OCI-LY3 (cell line): ENCODE measurements at regions not wholly inside any gene's neighbourhood (a gene's known extent, or its start where the extent isn't known, plus 50 kb on each side); places are given as distances from the start of the nearest gene placed in this dataset.

ENCODE experiments used
- CTCF ChIP-seq: fragments of 200-600, 300-600 bp; sonication (generic); IDR thresholded peaks from 2 replicates; pipeline ENCODE4 v1.5.1; 2014; ENCODE audit warnings: antibody characterized with exemption, low read length, low read depth
- EZH2phosphoT487 ChIP-seq: fragments of 200-600 bp; shearing (Covaris generic); IDR thresholded peaks from 2 replicates; pipeline ENCODE4 v1.6.1; 2018; ENCODE audit warnings: antibody characterized with exemption, mixed run types, low read depth

DNA sequence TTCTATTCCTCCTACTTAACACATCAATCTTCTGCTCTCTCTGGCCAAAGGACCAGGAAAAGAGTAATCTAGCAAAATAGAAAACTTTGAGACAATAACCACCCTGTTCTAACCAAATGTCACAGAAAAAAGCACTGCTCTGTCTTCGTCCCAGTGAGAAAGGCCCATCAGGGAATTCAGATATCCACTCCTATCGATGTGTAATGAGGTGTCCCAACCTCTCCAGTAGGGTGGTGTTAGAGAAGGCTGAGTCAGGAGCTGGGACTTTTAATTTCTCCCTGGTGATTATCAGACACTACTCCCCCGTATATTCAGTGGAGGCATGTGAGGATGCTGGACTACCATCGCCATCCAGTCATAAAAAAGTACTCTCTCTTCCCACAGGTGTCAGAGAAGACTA lies 130.3 kb downstream of the TMTC3 start:
- TF ChIP-seq CTCF (no peak), EZH2phosphoT487 (no peak)
